ENCODE measurements at regions not wholly inside any gene's neighbourhood (a gene's known extent, or its start where the extent isn't known, plus 50 kb on each side); places are given as distances from the start of the nearest gene placed in this dataset.

DNA sequence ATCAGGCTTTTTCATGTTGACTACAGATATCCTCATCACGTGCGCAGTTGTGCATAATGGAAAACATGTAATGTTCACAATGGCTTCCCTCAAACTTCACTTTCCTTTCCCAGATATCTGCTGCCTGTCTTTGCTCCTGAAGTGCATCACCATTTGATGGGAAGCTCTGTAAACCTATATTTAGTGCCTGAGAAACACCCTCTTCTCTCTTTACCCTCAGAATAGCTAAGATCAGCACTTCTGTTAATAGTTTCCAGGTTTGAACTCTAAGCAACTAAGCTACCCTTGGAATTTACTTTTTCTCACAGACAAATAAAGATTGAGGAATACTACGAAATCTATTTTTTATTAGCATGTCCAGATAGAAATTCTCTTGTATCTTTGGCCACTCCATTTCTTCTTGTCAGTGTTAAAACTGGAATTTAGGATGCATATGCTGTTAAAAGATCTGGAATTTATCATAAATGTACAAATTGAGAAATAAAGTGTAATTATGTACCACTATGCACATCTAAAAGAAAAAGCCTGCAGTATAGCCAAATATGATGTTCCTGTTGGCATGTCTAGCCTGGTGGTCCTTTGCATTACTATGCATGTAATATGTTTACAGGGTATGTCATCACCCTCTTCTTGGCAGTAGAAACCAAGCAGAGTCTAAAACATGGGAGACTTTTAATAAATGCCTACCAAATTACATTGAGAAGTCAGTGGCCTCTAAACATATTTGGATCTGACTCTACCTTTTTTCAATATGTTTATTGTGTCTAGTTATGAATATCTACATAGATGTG lies 278.7 kb downstream of the FIGN start:
- DNase-seq, result no peak

GRCh38 chr2:163455815-163456214 lies 280.0 kb downstream of the FIGN start:
- DNase-seq, result no peak

GRCh38 chr2:163453920-163454319 lies 281.9 kb downstream of the FIGN start:
- no peak for DNase-seq

- DNase-seq, result no peak
Observed at GRCh38 chr2:163441603-163442002, 294.2 kb downstream of the FIGN start.

DNA sequence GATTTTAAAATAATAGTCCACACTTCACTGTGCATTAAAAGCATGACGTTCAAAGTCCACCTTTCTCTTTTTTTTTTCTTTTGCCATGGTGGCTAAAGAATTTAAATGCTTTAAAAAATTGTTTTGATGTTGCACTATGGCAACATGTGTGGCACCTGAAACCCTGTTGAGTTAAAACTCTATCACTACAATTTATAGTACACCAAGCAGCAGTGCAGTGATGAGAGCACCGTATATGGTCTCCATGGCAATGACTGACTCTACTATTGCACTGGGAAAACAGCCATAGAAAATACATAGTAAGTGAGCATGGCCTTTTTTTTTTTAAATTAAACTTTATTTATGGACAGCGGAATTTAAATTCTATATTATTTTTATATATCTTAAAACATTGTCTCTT lies 298.8 kb downstream of the FIGN start:
- DNase-seq, result no peak

GRCh38 chr2:163428187-163428586 lies 307.6 kb downstream of the FIGN start:
- no peak for DNase-seq

- DNase-seq, result no peak
Observed at GRCh38 chr2:163420604-163421003, 315.2 kb downstream of the FIGN start.

DNA sequence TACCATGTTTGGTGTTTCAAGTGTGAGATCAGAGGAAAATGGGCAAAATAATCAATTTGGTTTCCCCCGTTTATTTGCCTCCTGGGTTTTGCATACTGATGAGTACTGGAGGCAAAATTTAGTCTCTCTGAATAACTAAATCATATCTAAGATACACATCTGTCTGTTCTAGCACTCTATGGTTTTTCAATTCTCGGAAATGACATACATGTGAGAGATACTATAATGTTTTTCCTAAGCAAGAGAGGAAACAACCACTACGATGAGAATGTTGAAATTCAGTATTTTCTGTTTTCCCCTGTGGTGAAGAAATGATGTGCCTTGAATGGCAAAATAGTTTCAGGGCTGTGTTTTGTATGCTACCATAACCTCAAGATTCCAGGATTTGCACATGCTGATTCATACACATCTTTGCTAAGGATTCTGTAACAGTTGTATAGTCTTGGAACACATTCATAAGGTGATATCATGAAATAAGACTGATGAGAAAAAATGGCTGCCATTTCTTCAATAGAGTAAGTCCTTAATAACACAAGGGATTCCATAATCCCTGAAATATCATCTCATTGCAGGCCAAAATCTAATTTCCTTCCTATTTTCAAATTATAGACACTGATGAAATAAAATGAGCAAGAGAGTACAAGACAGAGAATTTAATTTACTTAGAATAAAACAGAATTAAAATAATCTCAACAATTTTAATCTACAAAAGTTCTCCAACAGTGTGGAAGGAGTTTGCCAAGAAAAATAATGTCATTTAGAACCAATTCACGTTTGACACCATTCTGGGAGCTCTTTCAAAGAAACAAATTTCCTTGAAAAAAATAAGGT lies 316.6 kb downstream of the FIGN start:
- DNase-seq, result no peak

DNA sequence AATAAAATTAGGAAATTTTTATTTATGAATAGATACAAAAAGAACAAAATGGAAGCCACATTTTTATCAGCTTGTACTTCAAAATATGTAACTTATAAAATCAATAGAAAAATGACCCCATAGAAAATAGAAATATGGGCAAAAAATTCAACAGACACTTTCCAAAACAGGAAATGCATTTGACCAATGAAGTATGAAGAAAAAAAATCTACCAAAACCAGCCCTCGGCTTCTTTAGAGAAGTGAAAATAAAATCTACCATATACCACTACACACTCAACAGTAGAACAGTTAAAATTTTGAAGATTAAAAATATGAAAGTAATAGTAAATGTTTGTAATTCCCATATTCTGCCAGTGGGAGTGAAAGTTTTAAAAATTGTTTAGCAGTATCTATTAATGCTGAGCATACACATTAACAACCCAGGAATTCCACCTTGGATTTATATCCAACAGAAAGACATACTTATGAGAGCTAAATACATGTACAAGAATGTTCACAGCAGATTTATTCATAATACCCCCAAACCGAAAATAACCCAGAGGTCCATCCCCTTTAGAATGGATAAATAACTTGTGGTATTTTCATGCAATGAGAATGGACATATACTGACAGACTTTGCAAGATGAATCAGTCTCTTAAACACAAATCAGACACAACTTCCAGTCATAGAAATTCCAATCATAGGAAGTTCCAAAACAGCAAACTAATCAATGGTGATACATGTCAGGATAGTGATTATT lies 318.0 kb downstream of the FIGN start:
- no peak for DNase-seq

- no peak for DNase-seq
Observed at GRCh38 chr2:163414121-163414520, 321.7 kb downstream of the FIGN start.

DNA sequence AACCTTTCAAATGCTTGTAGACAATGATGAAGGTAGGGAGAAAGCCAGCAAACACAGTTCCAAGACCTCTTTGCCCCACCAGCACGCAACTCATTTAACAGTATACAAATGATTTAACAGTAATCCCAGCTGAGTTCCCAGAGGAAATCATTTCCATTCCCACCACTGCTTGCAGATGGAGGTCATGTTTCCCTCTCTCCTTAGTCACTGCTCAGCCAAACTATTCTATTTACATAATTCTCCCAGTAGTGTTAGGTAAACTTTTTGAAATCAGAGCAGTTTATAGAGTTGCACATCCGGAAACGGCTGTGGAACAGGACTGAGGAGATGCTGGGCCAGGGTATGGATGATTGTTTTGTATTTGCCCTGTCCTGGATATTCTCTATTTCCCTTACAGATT lies 328.5 kb downstream of the FIGN start:
- no peak for DNase-seq

- DNase-seq, result no peak
Observed at GRCh38 chr2:163405298-163405697, 330.5 kb downstream of the FIGN start.

DNA sequence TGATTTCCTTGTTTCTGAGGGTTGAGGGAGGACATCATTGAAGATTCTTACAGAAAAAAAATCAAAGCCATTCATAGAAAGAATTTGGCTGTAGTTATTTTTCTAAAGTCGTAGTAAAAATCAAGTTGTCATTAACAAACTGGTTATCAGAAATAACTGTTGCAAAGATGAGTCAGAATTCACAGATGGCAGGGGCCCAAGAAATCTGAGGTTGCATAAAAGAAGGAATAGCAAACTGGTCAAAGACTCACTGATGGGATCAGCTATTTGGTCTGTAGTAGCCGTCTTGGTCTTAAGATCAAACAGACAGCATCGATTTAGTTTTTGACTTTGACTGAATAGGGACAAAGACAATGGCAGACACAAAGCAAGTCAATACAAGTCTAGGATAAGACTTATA lies 334.3 kb downstream of the FIGN start:
- DNase-seq, result no peak

DNA sequence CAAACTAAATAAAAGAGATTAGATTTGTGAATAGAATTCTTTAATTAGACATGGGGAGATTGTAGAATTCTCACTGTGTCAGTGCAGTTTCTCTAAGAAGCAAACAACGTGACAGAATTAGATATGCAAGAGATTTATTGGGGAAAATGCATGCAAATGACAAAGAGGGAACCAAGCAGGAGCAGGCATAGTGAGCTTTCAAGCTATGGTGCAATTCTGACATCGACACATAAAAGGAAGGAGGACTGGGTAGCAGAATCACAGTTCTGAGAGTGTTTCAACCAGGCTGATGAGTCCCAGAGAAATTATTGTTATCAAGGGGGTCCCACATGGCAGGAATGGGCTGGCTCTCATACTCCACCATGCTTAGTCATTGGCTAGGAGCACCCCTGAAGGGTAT lies 338.4 kb downstream of the FIGN start:
- no peak for DNase-seq

GRCh38 chr2:163395602-163396001 lies 340.2 kb downstream of the FIGN start:
- no peak for DNase-seq

DNA sequence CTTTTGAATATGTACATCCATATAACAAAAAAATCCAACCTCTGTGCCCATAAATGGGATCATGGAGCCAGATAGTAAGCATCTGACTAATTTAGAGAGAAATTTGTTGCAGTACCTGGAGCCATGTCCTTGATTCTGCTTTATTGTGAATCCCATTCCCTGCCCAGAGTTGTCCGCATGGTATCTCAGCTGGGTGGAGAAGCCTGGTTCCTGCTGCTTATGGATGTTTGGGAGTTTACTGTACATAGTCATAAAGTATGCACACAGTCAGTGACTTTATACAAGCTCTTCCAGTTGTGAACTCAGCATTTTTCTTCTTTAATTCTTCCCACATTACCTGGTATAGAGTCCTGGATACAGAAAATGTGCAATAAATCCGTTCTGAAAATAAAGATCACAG lies 346.0 kb downstream of the FIGN start:
- DNase-seq, result no peak

GRCh38 chr2:163375472-163375871 lies 360.3 kb downstream of the FIGN start:
- DNase-seq, result no peak

- DNase-seq, result no peak
Observed at GRCh38 chr2:163375070-163375469, 360.7 kb downstream of the FIGN start.

GRCh38 chr2:163374282-163374681 lies 361.5 kb downstream of the FIGN start:
- DNase-seq, result no peak

- no peak for DNase-seq
Observed at GRCh38 chr2:163373496-163373895, 362.3 kb downstream of the FIGN start.

GRCh38 chr2:163370169-163370886 lies 365.5 kb downstream of the FIGN start:
- DNase-seq, result no peak

- no peak for DNase-seq
Observed at GRCh38 chr2:163369111-163369510, 366.7 kb downstream of the FIGN start.

- no peak for DNase-seq
Observed at GRCh38 chr2:163368655-163369054, 367.2 kb downstream of the FIGN start.

Measured in activated gamma-delta T cell (primary cell).